ENCODE measurements at regions not wholly inside any gene's neighbourhood (a gene's known extent, or its start where the extent isn't known, plus 50 kb on each side); places are given as distances from the start of the nearest gene placed in this dataset.

DNA sequence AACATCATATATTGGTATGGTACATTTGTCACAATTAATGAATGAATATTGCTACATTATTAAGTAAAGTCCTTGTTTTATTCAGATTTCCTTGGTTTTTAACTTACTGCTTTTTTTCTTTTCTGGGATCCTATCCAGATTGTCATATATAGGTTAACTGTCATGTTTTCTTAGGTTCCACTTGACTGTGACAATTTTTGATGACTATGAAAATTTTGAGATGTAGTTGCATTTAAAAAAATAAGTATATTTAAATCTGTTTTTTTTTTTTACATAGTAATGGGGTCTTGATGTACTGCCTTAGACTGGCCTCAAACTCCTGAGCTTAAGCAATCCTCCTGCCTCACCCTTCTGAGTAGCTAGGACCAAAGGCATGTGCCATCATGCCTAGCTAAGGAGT is 76.8 kb downstream of the ATP6V1G3 start:
- Mint-ChIP-seq H3K27ac (ENCODE audit: unreplicated experiment) (no peak overlapping the region), H3K27me3 (ENCODE audit: low read depth) (no peaks in the 10 kb centered on the region), H3K36me3 (ENCODE audit: low read depth) (no peaks in the 10 kb centered on the region), H3K9me3 (ENCODE audit: low read depth) (no peaks in the 10 kb centered on the region), H3K4me1 (ENCODE audit: low read depth) (peaks cover 27% of the 10 kb centered on the region), H3K4me3 (ENCODE audit: unreplicated experiment) (no peak overlapping the region)
- TF ChIP-seq, protein P1, sequence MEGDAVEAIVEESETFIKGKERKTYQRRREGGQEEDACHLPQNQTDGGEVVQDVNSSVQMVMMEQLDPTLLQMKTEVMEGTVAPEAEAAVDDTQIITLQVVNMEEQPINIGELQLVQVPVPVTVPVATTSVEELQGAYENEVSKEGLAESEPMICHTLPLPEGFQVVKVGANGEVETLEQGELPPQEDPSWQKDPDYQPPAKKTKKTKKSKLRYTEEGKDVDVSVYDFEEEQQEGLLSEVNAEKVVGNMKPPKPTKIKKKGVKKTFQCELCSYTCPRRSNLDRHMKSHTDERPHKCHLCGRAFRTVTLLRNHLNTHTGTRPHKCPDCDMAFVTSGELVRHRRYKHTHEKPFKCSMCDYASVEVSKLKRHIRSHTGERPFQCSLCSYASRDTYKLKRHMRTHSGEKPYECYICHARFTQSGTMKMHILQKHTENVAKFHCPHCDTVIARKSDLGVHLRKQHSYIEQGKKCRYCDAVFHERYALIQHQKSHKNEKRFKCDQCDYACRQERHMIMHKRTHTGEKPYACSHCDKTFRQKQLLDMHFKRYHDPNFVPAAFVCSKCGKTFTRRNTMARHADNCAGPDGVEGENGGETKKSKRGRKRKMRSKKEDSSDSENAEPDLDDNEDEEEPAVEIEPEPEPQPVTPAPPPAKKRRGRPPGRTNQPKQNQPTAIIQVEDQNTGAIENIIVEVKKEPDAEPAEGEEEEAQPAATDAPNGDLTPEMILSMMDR (IDR thresholded peaks at IDR 0.05) = no peak
- no peak for DNase-seq (ENCODE audit: low spot score)

DNA sequence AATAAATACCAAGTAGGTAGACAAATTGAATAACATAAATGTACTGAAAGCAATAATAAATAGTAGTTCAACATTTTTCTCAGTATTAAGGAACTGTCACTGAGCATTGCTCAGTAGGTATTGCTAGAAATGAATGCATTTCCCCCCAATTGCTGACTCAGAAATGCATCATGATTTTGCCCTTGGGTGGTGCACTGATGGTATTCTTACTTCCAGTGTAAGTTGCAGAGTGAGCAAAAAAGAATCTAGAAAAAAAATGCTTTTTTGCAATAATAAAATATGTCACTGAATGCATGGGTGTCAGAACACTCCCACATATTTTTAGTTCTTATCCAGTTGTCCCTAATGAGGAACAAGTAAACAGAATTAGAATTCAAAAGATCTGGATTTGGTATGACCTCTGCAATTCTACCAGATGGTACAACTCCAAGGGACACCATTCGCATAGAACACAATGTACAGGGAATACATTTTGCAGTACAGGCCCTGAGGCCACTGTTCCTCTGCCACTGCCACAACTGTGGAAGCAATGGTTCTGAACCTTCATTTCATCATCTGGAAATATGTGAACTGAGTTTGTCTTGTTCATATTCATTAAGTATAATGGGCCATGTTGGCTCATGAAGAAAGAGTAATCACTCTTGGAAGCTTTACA is 78.0 kb downstream of the ATP6V1G3 start:
- no peaks in the 10 kb centered on the region for H3K36me3 Mint-ChIP-seq (ENCODE audit: low read depth)
- H3K9me3 Mint-ChIP-seq (ENCODE audit: low read depth) = no peaks in the 10 kb centered on the region
- H3K27me3 Mint-ChIP-seq (ENCODE audit: low read depth) = no peaks in the 10 kb centered on the region
- peaks cover 27% of the 10 kb centered on the region for H3K4me1 Mint-ChIP-seq (ENCODE audit: low read depth)
- H3K4me3 Mint-ChIP-seq (ENCODE audit: unreplicated experiment) = no peak overlapping the region
- TF ChIP-seq, protein P1 (IDR thresholded peaks at IDR 0.05) = no peak
- H3K27ac Mint-ChIP-seq (ENCODE audit: unreplicated experiment) = no peak overlapping the region
- DNase-seq (ENCODE audit: low spot score) = no peak

DNA sequence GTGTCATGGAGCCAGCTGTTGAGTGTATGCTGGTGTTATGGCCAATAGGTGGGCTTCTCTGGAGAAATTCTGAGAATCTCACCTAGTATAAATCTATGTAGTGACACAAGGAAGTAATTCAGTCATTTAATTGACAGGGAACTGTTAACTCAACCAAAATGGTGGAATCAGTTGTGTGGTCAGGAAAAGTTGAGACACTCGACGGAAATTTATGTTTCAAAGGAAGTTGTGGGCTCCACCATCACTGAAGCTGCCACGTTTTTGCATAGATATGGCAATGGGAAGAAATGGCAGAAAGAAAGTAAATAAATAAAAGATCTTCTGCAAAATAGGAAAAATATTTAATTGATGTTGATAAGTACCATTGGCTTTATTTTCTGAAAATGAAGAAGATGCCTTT is 84.5 kb downstream of the ATP6V1G3 start:
- DNase-seq (ENCODE audit: low spot score) = no peak
- TF ChIP-seq, protein P1 (IDR thresholded peaks at IDR 0.05) = no peak
- Mint-ChIP-seq H3K36me3 (ENCODE audit: low read depth) (no peaks in the 10 kb centered on the region), H3K4me1 (ENCODE audit: low read depth) (no peaks in the 10 kb centered on the region), H3K9me3 (ENCODE audit: low read depth) (no peaks in the 10 kb centered on the region), H3K27me3 (ENCODE audit: low read depth) (no peaks in the 10 kb centered on the region), H3K4me3 (ENCODE audit: unreplicated experiment) (no peak overlapping the region), H3K27ac (ENCODE audit: unreplicated experiment) (no peak overlapping the region)

DNA sequence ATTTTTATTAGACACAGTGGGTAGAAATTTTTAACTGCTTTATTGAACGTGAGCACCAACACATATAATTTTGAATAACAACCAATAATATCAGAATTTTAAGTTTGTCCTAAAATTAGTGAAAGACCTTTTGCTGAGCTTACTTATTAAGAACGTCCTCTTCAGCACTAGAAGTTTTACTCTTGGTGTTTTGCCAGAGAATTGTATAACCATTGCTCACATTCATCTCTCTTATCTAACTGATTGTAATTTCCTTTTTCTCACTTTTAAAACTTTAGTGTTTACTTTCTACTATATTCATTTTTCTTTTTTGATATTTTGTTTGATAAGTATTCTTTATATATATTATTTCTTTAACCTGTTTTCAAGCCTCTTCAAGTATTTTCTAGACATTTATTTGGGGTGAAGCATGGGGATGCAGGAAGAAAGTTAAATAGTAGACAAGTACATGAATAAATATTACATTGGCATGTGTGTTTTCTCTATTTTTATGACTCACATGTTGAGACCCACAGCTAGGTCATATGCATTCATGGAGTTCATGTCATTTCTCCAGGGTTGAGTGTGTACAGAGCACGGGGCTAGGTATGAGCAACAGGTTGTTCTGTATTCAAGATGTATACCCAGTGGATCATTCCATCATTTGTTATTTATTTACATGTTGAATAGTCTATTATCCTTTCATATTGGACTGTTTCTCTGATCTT is 90.6 kb downstream of the ATP6V1G3 start:
- Mint-ChIP-seq H3K27ac (ENCODE audit: unreplicated experiment) (no peak overlapping the region), H3K4me3 (ENCODE audit: unreplicated experiment) (no peak overlapping the region), H3K9me3 (ENCODE audit: low read depth) (no peaks in the 10 kb centered on the region), H3K4me1 (ENCODE audit: low read depth) (peaks cover 26% of the 10 kb centered on the region), H3K36me3 (ENCODE audit: low read depth) (no peaks in the 10 kb centered on the region), H3K27me3 (ENCODE audit: low read depth) (no peaks in the 10 kb centered on the region)
- no peak for DNase-seq (ENCODE audit: low spot score)
- TF ChIP-seq, protein P1 (IDR thresholded peaks at IDR 0.05) = no peak

DNA sequence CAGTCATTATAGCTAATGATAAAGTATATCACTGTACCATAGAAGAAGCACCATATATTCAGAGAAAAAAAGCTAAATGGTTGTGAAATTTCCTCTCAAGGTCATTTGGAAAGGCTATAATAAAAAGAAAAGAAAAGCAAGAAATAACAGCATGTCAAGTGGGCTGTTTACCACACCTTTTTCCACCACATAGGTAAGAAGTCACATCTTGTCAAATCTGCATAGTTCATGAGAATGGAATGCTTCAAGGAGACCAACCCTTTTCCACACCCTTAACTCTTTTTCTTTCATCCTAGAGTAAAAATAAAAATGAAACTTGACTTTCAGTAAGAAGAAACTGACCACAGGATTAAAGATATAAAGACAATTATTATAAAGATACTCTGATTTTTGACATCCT is 91.2 kb downstream of the ATP6V1G3 start:
- Mint-ChIP-seq H3K36me3 (ENCODE audit: low read depth) (no peaks in the 10 kb centered on the region), H3K27me3 (ENCODE audit: low read depth) (no peaks in the 10 kb centered on the region), H3K4me1 (ENCODE audit: low read depth) (peaks cover 29% of the 10 kb centered on the region), H3K4me3 (ENCODE audit: unreplicated experiment) (no peak overlapping the region), H3K27ac (ENCODE audit: unreplicated experiment) (no peak overlapping the region), H3K9me3 (ENCODE audit: low read depth) (no peaks in the 10 kb centered on the region)
- no peak for DNase-seq (ENCODE audit: low spot score)
- TF ChIP-seq, protein P1 (IDR thresholded peaks at IDR 0.05) = no peak

Data from chondrocyte (in vitro differentiated cells).